Ectodermal cell (in vitro differentiated cells): ENCODE measurements at regions not wholly inside any gene's neighbourhood (a gene's known extent, or its start where the extent isn't known, plus 50 kb on each side); places are given as distances from the start of the nearest gene placed in this dataset.

Source experiments
- H3K27ac ChIP-seq: 2 replicates; pipeline ENCODE4 v1.7.0; 2013; ENCODE audit warnings: mild to moderate bottlenecking, low read depth, low read length; ENCODE audit not compliant: insufficient read depth, poor library complexity, severe bottlenecking
- H3K27me3 ChIP-seq: 2 replicates; pipeline ENCODE4 v1.7.0; 2013; ENCODE audit warnings: mild to moderate bottlenecking, low read length; ENCODE audit not compliant: insufficient read depth, control insufficient read depth, poor library complexity, severe bottlenecking
- H3K36me3 ChIP-seq: one replicate; pipeline ENCODE4 v1.7.0; 2013; ENCODE audit warnings: low read length; ENCODE audit not compliant: control insufficient read depth, insufficient read depth
- H3K4me1 ChIP-seq: one replicate; pipeline ENCODE4 v1.7.0; 2013; ENCODE audit warnings: low read length; ENCODE audit not compliant: control insufficient read depth, insufficient read depth
- H3K4me3 ChIP-seq: 2 replicates; pipeline ENCODE4 v1.7.0; 2013; ENCODE audit warnings: low read depth, low read length, control low read depth; ENCODE audit not compliant: insufficient read depth
- H3K9me3 ChIP-seq: 2 replicates; pipeline ENCODE4 v1.7.0; 2013; ENCODE audit warnings: mild to moderate bottlenecking, low read length, moderate library complexity; ENCODE audit not compliant: control insufficient read depth
- WGBS, 2 experiments: methylation state at CpG; one replicate each; pipeline ENCODE4 v1.1.7; 2013; ENCODE audit warnings: missing lambda C conversion rate in 2 of 2; 5-methylcytosine and 5-hydroxymethylcytosine counted together

DNA sequence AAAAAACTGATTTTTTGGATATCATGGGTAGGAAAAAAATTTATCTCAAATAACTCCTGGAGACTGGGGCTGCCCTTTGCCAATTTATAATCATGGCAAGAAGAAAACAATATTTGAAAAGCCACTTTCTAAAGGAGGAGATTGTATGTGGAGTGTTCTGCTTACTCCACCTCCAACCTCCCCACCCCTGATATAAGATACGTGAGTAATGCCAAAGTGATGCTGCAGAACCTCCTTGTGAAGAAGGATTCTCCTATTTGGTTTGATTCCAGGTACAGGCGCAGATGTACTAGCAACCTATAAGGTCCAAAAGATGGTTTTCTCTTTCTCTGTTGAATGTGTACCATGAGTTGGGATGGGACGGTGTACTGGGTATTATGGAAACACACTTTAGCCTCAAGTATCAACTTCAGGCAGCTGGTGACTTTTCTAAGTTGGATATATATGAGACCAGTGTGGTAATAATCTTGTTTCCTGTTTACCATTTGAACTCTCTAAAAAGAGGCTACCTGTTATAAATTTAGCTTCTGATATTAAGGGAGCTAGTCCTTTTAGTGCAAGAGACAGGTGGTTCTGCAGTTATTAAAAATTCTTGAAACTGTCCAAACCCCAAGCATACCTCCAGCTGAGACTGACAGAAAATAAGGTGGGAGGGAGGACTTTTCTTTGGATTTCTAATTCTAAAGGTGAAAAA lies 724.0 kb upstream of the MIR17HG start:
- no peak overlapping the region for H3K4me3 ChIP-seq
- no peaks in the 10 kb centered on the region for H3K4me1 ChIP-seq
- H3K27ac ChIP-seq = no peak overlapping the region
- H3K27me3 ChIP-seq = no peaks in the 10 kb centered on the region
- no peaks in the 10 kb centered on the region for H3K9me3 ChIP-seq
- H3K36me3 ChIP-seq = no peaks in the 10 kb centered on the region
- WGBS, 2 experiments = 88 to 96% methylated on average over 2 to 3 of the region's 3 CpGs

DNA sequence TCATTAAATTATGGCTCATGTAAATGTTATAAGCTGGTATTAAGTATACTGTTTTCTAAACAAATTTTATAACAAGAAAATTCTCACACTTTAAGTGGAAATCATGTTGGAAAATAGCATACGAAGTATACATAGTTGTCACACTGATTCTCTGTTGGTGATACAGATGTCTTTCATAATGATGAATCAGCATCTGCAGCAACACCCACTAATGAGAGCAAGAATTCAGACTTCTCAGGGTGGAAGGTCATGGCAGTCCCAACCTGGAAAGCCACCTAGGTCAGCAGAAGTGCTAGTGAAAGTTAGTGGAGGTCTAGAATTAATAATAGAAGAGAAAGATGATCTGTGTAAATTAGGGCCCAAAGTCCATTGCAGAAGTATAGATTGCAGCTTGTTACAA lies 719.7 kb upstream of the MIR17HG start:
- Histone ChIP-seq H3K9me3 (no peaks in the 10 kb centered on the region), H3K4me1 (no peaks in the 10 kb centered on the region), H3K27ac (no peak overlapping the region), H3K27me3 (no peaks in the 10 kb centered on the region), H3K36me3 (no peaks in the 10 kb centered on the region), H3K4me3 (no peak overlapping the region)
- WGBS, 2 experiments = 83% methylated on average over 1 of the region's 1 CpG; no CpG with 5 or more reads in 1 of the 2 experiments

DNA sequence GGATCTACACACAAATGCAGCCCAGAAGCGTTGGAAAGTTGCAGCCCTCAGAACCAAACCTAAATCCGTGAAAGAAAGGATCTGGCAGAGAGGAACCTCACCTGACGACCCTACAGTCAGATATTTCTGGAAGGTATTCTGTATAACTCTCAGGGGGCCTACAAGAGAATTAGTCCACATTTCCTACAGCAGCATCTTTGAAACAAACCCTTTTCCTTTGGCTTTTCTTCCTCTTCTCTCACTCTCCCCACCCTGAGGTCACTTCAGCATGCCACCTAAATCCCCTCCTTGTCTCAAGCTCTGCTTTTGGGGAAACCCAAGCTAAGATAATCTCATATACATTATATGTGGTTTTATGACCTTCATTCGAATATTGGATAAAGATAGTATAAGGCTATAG lies 719.0 kb upstream of the MIR17HG start:
- Histone ChIP-seq H3K9me3 (no peaks in the 10 kb centered on the region), H3K36me3 (no peaks in the 10 kb centered on the region), H3K27ac (no peak overlapping the region), H3K4me1 (no peaks in the 10 kb centered on the region), H3K27me3 (no peaks in the 10 kb centered on the region), H3K4me3 (no peak overlapping the region)
- WGBS, 2 experiments = 92 to 95% methylated on average over 3 of the region's 4 CpGs

DNA sequence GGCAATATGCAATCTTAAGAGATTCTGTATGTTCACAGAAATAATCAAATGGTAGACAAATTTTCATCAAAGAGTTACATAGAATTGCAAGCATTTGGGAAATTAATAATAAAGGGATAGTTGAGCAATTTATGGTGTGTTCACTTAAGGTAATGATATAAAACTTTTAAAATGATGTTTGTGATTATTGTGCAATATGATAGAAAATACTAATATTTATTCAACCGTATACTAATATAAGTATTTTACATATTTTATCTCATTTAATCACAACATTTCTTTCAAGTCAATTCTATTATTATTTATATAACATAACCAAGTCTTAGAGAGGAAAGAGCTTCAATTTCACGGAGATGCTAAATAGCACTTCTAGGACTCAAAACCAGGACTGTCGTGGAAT lies 716.8 kb upstream of the MIR17HG start:
- H3K9me3 ChIP-seq = no peaks in the 10 kb centered on the region
- no peaks in the 10 kb centered on the region for H3K36me3 ChIP-seq
- no peaks in the 10 kb centered on the region for H3K27me3 ChIP-seq
- H3K4me1 ChIP-seq = no peaks in the 10 kb centered on the region
- no peak overlapping the region for H3K27ac ChIP-seq
- H3K4me3 ChIP-seq = no peak overlapping the region
- WGBS, 2 experiments = 94 to 100% methylated on average over 2 of the region's 3 CpGs

DNA sequence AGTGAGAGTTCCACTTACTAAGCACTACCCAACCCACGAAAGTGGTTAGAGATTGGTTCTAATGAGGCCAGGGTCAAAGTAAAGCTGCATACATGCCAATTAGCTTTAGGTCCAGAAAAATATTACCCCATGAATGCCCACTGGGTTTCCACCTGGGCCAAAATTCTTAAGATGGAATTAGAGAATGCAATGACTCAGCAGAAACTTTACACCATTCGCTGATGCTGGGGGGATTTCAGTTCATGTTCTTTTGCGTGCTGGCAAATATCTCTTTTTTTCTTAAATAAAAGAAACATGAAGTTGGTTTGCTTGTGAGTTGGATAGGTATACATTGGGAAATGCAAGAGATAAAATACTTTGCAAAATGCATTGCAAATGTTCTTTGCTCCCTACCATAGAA lies 715.3 kb upstream of the MIR17HG start:
- H3K4me1 ChIP-seq = no peaks in the 10 kb centered on the region
- no peaks in the 10 kb centered on the region for H3K36me3 ChIP-seq
- H3K27me3 ChIP-seq = no peaks in the 10 kb centered on the region
- no peak overlapping the region for H3K27ac ChIP-seq
- no peaks in the 10 kb centered on the region for H3K9me3 ChIP-seq
- 95 to 100% methylated on average over 3 of the region's 3 CpGs for WGBS, 2 experiments
- no peak overlapping the region for H3K4me3 ChIP-seq

DNA sequence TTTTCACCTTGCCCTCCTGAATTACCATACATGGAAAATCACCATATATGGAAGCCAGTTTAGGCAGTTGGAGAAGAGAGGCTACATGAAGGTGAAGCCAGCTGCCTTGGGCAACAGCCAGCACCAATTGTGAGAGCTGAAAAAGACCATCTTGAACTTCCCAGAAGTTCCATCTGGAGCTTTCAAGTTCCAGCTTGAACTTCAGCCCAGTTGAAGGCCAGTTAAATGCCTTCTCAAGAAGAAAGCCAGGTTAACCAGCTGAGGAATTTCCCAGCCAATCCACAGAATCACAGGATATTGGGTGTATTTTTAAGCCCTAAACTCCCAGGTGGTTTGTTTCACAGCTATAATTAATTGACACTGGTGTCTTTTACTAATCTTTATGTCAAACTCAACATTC lies 713.6 kb upstream of the MIR17HG start:
- Histone ChIP-seq H3K36me3 (no peaks in the 10 kb centered on the region), H3K9me3 (no peaks in the 10 kb centered on the region), H3K4me3 (no peak overlapping the region), H3K27ac (no peak overlapping the region), H3K4me1 (no peaks in the 10 kb centered on the region), H3K27me3 (no peaks in the 10 kb centered on the region)

DNA sequence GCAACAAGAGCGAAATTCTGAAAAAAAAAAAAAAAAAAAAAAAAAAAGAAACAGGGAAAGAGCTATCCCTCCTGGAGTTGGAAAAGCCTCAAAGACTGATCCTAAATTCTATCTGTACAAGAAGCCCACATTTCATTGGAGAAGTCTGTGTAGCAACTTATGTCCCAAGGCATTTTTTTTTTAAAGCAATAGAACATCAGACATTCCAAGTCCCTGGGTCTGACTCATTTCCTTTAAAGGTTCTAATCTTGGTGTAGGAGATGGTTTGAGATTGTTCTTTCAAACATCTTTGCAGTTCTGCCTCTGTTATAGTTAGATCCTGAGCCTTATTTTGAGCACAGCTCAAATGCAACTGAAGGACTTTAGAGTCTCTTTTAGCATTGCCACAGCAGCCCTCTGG lies 706.5 kb upstream of the MIR17HG start:
- H3K4me1 ChIP-seq = no peaks in the 10 kb centered on the region
- no peaks in the 10 kb centered on the region for H3K9me3 ChIP-seq
- no peaks in the 10 kb centered on the region for H3K27me3 ChIP-seq
- no peak overlapping the region for H3K4me3 ChIP-seq
- no peaks in the 10 kb centered on the region for H3K36me3 ChIP-seq
- WGBS, 2 experiments = 94 to 100% methylated on average over 1 of the region's 1 CpG
- no peak overlapping the region for H3K27ac ChIP-seq

DNA sequence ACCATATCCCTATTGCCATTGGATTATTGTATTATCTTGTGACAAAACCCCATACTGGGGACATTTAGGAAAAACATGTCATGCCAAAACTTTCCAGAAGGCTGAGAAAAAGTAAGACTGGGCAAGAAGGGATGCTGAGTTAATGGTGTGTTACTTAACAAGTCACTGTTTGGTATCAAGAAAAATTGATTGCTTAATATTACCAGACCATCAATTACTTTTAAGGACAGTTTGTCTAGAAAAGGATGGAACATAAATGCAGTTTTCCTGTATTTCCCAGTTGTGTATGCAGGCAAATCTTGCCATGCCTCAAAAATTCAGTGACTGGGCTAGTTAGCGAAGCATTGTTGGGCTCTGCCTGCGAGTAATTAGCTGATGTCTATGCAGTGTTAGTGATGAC lies 705.6 kb upstream of the MIR17HG start:
- Histone ChIP-seq H3K4me1 (no peaks in the 10 kb centered on the region), H3K4me3 (no peak overlapping the region), H3K9me3 (no peaks in the 10 kb centered on the region), H3K27me3 (no peaks in the 10 kb centered on the region), H3K36me3 (no peaks in the 10 kb centered on the region), H3K27ac (no peak overlapping the region)
- 93 to 96% methylated on average over 2 of the region's 2 CpGs for WGBS, 2 experiments

DNA sequence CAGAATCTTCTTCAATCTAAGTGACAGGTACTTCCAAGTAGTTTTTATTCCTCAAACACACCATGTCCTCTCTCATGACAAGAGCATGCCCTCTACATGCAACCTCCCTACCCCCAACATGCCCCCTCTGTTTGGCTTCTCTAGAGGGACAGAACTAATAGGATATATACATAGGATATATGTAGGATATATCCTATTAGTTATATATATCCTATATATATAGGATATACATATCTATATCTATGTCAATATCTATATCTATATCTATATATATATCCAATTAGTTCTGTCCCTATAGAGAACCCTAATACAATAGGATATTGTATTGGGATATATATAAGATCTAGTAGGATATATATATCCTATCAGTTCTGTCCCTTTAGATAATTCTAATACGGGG lies 701.9 kb upstream of the MIR17HG start:
- Histone ChIP-seq H3K36me3 (no peaks in the 10 kb centered on the region), H3K27me3 (no peaks in the 10 kb centered on the region), H3K27ac (no peak overlapping the region), H3K4me3 (no peak overlapping the region), H3K9me3 (no peaks in the 10 kb centered on the region), H3K4me1 (no peaks in the 10 kb centered on the region)
- no CpG with 5 or more reads among the region's 1 CpG for WGBS, 2 experiments

DNA sequence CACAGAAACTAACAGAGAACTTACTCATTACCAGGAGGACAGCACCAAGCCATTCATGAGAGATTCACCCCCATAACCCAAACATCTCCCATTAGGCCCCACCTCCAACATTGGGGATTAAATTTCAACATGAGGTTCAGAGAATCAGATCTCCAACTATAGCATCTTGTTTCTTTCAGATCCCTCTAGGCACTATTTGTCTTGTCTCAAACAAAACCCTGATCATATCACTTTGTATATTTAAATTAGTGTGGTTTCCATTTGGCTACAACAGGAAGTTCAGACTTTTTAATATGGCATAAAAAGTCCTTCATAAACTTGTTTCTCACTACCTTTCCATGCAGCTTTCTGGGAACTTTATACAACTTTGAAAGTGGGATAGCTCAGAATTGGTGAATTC lies 699.0 kb upstream of the MIR17HG start:
- H3K4me3 ChIP-seq = no peak overlapping the region
- no peaks in the 10 kb centered on the region for H3K27me3 ChIP-seq
- no peaks in the 10 kb centered on the region for H3K36me3 ChIP-seq
- H3K27ac ChIP-seq = no peak overlapping the region
- H3K9me3 ChIP-seq = no peaks in the 10 kb centered on the region
- no peaks in the 10 kb centered on the region for H3K4me1 ChIP-seq

DNA sequence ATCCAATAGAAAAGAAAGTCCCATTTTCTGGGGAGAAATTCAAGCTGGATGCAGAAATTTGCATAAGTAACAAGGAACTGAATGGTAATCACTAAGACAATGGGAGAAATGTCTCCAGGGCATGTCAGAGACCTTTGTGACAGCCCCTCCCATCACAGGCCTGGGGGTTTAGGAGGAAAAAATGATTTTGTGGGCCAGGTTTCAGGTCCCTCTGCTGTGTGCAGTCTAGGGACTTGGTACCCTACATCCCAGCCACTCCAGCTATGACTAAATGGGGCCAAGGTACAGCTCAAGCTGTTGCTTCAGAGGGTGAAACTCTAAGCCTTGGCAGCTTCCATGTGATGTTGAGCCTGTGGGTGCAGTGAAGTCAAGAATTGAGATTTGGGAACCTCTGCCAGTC lies 695.5 kb upstream of the MIR17HG start:
- Histone ChIP-seq H3K27ac (no peak overlapping the region), H3K27me3 (no peaks in the 10 kb centered on the region), H3K4me1 (no peaks in the 10 kb centered on the region)

More for the DNA sequence above, 695.5 kb upstream of the MIR17HG start:
- Histone ChIP-seq H3K36me3 (no peaks in the 10 kb centered on the region), H3K4me3 (no peak overlapping the region), H3K9me3 (no peaks in the 10 kb centered on the region)
